Calu3 (cell line): ENCODE measurements at regions not wholly inside any gene's neighbourhood (a gene's known extent, or its start where the extent isn't known, plus 50 kb on each side); places are given as distances from the start of the nearest gene placed in this dataset.

Source experiments
- BruUV-seq: library from RNA; stranded (reverse); fragments of 400-500 nt; replicated peaks from 2 replicates; lab custom pipeline; 2021; lab: Mats Ljungman, UMichigan
- CTCF ChIA-PET: fragments of 300-600 bp; sonication (Branson Sonifier 250); formaldehyde crosslinking; loops from one replicate; lab custom pipeline; 2022; ENCODE audit warnings: antibody characterized with exemption; lab: Charles Lee
- DNase-seq: peaks from one replicate; pipeline ENCODE4 v3.0.0; 2022
- H3K27ac Mint-ChIP-seq: one replicate; pipeline ENCODE4 v1.8.0; 2022; ENCODE audit warnings: mixed read lengths; ENCODE audit not compliant: unreplicated experiment
- H3K27me3 Mint-ChIP-seq: one replicate; pipeline ENCODE4 v1.8.0; 2022; ENCODE audit warnings: mixed read lengths; ENCODE audit not compliant: unreplicated experiment
- H3K36me3 Mint-ChIP-seq: one replicate; pipeline ENCODE4 v1.8.0; 2022; ENCODE audit warnings: mild to moderate bottlenecking, moderate library complexity, mixed read lengths; ENCODE audit not compliant: insufficient read depth, unreplicated experiment
- H3K4me1 Mint-ChIP-seq: one replicate; pipeline ENCODE4 v1.8.0; 2022; ENCODE audit warnings: mild to moderate bottlenecking, low read depth, mixed read lengths; ENCODE audit not compliant: unreplicated experiment
- H3K4me3 Mint-ChIP-seq: one replicate; pipeline ENCODE4 v1.8.0; 2022; ENCODE audit warnings: mild to moderate bottlenecking, low read depth, moderate library complexity, mixed read lengths; ENCODE audit not compliant: unreplicated experiment
- H3K9me3 Mint-ChIP-seq: one replicate; pipeline ENCODE4 v1.8.0; 2022; ENCODE audit warnings: low read depth, mixed read lengths; ENCODE audit not compliant: unreplicated experiment
- CTCF ChIP-seq: fragments of 200-600 bp; IDR thresholded peaks from one replicate; pipeline ENCODE4 v1.8.0; 2022; ENCODE audit warnings: antibody characterized with exemption; ENCODE audit not compliant: unreplicated experiment
- intact Hi-C: fragments of 100-400 bp; cut with micrococcal nuclease; formaldehyde crosslinking; loops from one replicate; pipeline ENCODE4 v1.10.0; 2022; ENCODE audit not compliant: unreplicated experiment

- CTCF ChIA-PET = interaction anchor here (1.3 kb wide), 1 partner anchor 12 kb away, joined by 5 read pairs; no protein-coding TSS in a partner anchor
- intact Hi-C loops = loop anchor here (2.0 to 5.0 kb wide), 6 partner anchors 66 to 346 kb away; partner anchors contain the start of gene NRIP1
- Mint-ChIP-seq H3K27ac (peak overlapping the region; percentile 93), H3K4me1 (peaks cover 79% of the 10 kb centered on the region), H3K9me3 (no peaks in the 10 kb centered on the region), H3K27me3 (no peaks in the 10 kb centered on the region), H3K4me3 (no peak overlapping the region), H3K36me3 (peaks cover 6% of the 10 kb centered on the region)
- no peak for TF ChIP-seq CTCF
- peak; percentile 20 for DNase-seq
- no TSS peak for BruUV-seq
These were observed 188.9 kb downstream of the NRIP1 start for GRCh38 chr21:14875704-14876523.

- CTCF ChIA-PET = no interaction called here
- intact Hi-C loops = loop anchor here (5.0 kb wide), 5 partner anchors 67 to 347 kb away; partner anchors contain the start of gene NRIP1
- Mint-ChIP-seq H3K4me1 (peaks cover 79% of the 10 kb centered on the region), H3K27me3 (no peaks in the 10 kb centered on the region), H3K36me3 (peaks cover 4% of the 10 kb centered on the region), H3K4me3 (no peak overlapping the region), H3K9me3 (no peaks in the 10 kb centered on the region), H3K27ac (peak overlapping the region; percentile 93)
- no peak for DNase-seq
- BruUV-seq = no TSS peak
- TF ChIP-seq CTCF = no peak
These were observed 189.6 kb downstream of the NRIP1 start for GRCh38 chr21:14875186-14875585.

GRCh38 chr21:14874379-14874778, 190.4 kb downstream of the NRIP1 start:
- CTCF ChIA-PET = no interaction called here
- no peak for DNase-seq
- no peaks in the 10 kb centered on the region for H3K9me3 Mint-ChIP-seq
- H3K4me1 Mint-ChIP-seq = peaks cover 77% of the 10 kb centered on the region
- no peaks in the 10 kb centered on the region for H3K36me3 Mint-ChIP-seq
- no peak for TF ChIP-seq CTCF
- H3K27me3 Mint-ChIP-seq = no peaks in the 10 kb centered on the region
- H3K27ac Mint-ChIP-seq = peak overlapping the region; percentile 31
- no peak overlapping the region for H3K4me3 Mint-ChIP-seq
- BruUV-seq = no TSS peak
- intact Hi-C loops = no loop called here

- intact Hi-C loops = no loop called here
- CTCF ChIA-PET = no interaction called here
- no peak for DNase-seq
- Mint-ChIP-seq H3K27me3 (no peaks in the 10 kb centered on the region), H3K27ac (peak overlapping the region; percentile 79), H3K4me1 (peaks cover 73% of the 10 kb centered on the region), H3K4me3 (peak overlapping the region; percentile 50), H3K36me3 (no peaks in the 10 kb centered on the region), H3K9me3 (no peaks in the 10 kb centered on the region)
- TF ChIP-seq CTCF = no peak
- BruUV-seq = no TSS peak
These were observed 192.9 kb downstream of the NRIP1 start for GRCh38 chr21:14871861-14872260.
